HG03095 (cell line): ENCODE measurements at regions not wholly inside any gene's neighbourhood (a gene's known extent, or its start where the extent isn't known, plus 50 kb on each side); places are given as distances from the start of the nearest gene placed in this dataset.
"Not testable (repeated sequence)": the region's sequence is repeated elsewhere in the genome, so short reads cannot be mapped to it uniquely, and the experiment has no call there.

Experiments
- ATAC-seq: cut with Tn5 transposase; IDR thresholded peaks from one replicate; pipeline ENCODE4 v1.9.1; 2021; ENCODE audit warnings: moderate library complexity; ENCODE audit not compliant: unreplicated experiment

DNA sequence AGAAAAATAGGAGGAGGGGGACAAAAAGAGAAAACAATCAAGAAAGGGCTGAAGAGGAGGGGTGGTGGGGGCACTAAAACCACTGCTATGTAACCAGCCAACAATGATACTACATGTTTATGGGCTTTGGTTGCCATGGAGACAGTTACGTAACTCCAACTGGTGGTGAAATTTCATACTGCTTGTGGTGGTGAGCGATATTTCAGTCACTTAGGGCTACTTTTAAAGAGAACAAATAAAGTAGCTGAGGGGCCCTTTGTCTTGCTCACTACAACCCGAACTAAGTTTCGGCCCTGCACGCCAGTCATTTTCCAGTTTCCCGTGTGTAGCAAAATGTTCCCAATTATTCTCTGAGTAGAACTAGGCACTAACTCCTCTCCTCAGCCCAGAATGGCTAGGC lies 275.2 kb upstream of the EDA2R start:
- no peak for ATAC-seq

DNA sequence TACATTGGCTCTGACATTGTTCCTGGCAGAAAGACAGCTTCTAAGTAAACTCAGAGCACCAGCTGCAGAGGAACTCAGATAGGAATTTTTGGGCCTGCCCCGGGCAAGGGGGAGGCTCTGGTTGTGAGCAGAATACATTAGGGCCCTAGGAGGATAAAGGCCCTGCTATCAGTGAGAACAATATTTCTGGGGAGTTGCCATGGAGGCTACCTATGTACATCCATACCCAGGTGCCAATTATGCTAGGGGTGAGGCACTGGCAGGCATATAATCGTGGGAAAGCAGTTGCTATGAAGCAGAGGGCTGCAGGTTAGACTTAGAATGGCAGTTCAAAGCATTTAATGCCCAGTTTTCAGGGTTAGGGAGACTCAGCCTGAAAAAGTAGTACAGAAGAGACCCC lies 273.5 kb upstream of the EDA2R start:
- ATAC-seq = no peak

DNA sequence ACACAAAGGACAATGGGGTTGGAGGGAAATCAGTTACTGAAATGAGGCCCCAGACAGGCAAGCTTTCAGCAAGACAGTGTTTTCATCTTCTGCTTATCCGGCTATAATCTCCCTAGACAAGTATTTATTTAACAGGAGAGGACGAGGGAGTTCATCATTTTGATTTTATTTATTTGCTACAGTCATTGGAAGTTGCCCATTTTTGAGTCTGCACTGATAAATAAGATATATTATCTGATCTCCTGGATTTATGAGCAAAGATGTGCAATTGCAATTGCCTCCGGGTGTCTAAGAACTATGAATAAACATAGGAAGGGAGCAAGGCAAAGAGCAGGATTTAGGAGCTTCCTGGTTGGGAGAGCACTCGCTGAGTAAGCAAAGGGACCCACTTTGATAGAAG lies 263.2 kb upstream of the EDA2R start:
- no peak for ATAC-seq

DNA sequence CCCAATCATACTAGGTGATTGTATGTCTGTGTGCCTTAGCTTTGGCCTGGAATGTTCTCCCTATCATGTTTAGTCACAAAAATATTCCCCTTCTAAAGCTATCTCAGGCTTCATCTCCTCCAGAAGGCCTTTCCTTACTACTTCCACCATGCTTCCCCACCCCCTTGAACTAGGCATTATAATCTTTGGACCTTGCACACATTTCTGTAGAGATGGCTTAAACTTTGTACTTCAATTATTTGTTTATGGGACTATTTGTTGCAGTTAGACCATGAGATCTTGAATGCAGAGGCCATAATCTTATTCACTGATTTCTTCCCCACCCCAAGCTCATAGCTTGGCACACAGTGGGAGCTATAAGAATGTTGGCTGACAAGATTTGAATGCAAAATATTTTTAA lies 262.0 kb upstream of the EDA2R start:
- ATAC-seq = no peak

DNA sequence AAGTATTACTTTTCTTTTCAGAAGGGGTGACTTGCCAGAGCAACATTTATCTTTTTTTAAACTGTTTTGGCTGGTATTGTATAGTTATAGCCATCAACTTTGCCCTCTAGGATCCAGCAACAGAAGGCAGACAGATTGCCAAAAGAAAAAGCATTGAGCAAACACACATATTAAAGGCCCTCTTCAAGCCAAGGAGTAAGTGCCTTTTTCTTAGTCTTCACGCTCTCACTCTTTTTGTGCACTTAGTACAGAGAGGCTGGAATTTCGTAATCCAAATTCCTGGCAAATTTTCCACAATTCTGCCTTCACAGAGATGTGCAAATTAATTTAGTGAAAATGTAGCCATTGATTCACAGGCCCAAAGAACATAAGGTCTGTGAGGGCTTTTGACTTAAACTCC lies 253.1 kb upstream of the EDA2R start:
- no peak for ATAC-seq

DNA sequence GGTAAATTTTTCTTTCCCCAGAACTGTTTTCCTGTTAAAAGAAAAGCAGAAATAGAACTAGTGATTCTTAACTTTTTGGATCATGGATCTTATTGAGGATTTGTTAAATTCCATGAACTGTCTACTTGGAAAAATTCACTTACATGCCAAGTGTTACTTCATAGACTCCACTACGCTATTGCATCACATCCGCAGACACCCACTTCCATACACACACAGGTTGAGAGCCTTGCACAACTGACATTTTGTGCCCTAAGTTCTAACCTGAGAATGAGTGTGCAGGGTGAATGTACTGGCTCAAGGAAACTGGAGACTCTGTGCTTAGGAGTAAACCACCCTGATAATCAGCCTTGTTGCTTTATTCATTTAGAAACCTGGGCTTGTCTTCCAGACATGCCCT lies 250.5 kb upstream of the EDA2R start:
- ATAC-seq = no peak

DNA sequence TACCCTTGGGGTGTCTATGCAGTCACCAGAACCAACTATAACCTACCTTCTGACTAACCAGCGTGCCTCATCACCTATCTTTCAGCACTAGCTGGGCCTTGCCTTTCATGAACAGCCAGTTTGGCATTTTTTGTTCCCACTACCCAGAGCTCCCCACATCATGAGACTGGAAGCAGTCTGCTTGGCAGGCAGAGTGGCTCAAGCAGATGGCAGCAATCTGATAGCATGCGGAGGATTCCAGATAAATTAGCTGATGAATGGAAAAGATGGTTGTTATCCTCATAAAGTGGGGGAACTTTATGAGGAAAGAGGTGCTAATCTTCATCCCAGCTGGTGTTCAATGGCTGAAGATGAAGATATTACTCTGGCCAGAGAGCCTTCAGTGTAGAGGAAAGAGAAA lies 243.2 kb upstream of the EDA2R start:
- no peak for ATAC-seq

DNA sequence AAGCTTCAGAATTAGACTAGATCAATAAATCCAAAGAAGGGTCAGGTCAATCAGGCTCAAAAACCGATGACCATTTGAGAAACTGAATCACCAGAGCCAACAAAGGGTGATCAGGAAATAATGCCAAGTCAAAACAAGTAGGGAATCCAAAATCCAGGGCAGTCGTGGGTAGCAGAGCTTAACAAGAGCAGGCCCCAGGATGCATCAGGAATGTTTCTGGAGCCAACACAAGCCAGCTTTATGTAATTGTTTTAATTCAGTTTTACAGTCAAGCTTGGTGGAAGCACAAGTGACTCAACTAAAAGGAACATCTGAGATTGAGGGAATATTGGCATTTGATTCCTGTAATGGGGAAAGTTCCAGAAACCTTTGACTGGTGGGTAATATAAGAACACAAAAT lies 237.9 kb upstream of the EDA2R start:
- no peak for ATAC-seq

DNA sequence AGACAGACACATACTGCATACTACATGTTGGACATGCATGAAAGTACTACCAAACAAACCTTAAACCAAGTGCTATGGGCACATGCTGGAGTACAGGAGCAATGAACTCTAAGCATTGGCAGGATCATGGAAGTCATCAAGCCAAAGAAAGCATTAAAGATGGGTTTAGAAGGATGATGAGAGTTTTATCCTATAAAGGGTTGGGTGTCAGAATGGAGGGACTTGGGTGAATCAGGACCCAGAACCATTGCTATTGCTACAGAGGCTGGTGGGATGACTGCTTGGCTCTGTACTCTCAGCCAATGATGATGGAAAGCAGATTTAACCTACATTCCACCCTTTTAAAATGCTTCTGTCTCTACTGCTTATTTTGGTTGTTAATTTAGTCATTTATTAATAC lies 233.9 kb upstream of the EDA2R start:
- ATAC-seq = no peak

DNA sequence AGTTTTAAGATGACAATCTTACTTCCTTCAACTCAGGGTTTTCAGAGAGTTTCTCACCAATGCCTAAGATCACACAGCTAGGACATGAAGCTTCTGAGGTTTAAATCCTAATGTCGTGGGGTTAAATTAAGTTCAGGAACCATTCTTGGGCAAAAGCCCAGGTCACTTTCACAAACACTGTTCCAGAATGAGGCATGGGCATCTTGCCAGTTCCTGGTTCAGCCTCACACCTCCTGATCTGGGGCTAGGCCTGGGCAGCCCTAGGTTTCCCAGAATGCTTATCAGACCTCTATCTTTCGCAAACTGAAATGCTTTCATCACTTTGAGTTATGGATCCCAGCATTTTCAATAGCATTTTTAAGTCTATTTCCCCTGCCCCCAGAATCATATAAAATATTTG lies 224.8 kb upstream of the EDA2R start:
- no peak for ATAC-seq

DNA sequence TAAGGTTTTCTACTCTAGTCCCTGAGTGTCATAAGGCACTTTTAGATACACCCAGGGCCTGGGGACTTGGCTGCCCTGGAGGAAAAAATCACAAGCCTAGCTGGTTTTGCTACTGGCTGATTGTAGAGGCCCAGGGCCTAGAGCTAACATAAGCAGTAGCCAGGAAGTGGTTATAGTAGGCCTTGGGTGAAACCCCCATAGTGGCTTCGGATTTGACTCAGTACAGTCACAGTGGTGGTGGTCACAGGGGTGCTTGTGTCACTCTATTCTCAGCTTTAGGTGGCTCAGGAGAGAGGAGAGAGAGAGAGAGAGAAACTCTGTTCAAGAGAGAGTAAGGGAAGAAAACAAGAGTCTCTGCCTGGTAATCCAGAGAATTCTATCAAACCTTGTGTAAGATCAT lies 194.5 kb upstream of the EDA2R start:
- ATAC-seq = peak; percentile 100

DNA sequence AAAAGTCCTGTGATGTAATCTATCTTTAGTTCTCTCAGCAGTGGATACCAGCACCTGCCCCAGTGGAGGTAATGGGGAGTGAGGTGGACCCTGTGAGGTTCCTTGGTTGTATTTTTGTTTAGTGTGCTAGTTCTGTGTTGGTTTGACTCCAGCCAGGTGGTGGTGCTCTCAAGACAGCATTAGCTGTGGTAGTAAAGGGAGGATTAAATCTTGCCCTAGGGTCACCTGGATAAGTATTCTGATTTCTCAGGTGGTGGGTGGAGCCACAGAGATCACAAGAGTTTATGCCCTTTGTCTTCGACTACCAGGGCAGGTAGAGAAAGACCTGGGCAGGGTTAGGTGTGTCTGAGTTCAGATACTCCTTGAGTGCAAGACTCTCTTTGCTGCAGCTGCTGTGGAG lies 176.3 kb upstream of the EDA2R start:
- ATAC-seq = no peak

DNA sequence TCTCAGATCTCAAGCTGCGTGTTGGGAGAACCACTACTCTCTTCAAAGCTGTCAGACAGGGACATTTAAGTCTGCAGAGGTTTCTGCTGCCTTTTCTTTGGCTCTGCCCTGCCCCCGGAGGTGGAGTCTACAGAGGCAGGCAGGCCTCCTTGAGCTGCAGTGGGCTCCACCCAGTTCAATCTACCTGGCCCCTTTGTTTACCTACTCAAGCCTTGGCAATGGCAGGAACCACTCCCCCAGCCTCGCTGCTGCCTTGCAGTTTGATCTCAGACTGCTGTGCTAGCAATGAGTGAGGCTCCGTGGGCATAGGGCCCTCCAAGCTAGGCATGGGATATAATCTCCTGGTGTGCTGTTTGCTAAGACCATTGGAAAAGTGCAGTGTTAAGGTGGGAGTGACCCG lies 155.6 kb upstream of the EDA2R start:
- not testable (repeated sequence) for ATAC-seq

DNA sequence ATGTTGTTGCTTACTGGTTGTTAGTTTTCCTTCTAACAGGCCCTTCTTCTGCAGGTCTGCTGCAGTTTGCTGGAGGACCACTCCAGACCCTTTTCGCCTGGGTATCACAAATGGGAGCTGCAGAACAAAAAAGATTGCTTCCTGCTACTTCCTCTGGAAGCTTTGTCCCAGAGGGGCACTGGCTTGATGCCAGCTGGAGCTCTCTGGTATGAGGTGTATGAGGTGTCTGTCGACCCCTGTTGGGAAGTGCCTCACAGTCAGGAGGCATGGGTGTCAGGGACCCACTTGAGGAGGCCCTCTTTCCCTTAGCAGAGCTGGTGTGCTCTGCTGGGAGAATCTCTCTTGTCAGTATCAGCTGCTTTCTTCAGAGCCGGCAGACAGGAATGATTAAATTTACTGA lies 127.4 kb upstream of the EDA2R start:
- no peak for ATAC-seq

DNA sequence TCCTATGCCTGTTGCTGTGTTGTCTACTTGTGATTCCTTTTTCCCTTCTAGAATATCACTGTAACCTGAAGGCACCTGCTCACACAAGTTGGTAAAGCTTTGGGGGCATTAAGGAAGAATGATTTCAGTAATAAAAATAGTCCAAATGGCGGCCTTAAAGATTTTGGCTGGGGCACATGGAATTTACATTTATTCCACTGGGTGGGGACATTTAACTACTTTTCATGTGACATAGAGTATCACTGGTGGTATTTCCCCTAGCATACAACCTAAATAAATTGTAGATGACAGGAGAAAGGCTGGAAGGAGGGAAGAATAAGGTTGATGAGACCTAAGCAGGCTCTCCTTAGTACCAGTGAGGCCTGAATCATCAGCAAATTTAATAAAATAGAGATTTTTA lies 121.8 kb upstream of the EDA2R start:
- ATAC-seq = no peak

DNA sequence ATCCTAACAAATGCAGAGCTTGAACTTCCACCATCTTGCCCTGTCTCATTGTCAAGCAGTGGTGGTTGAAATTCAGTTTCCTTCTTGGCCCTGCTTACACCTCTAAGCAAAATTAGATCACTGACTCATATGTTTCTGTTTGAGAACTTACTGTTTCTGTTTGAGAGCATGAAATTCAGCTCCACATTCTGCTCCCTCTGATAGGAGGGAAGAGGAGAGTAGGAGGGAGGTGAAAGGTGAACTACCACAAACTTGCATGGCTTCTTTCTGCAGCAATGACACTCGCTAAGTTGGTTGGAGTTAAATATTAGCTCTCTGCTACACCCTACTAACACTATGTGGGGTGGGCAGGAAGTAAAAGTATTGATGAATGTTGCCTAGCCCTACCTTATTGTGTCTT lies 117.8 kb upstream of the EDA2R start:
- ATAC-seq = no peak

DNA sequence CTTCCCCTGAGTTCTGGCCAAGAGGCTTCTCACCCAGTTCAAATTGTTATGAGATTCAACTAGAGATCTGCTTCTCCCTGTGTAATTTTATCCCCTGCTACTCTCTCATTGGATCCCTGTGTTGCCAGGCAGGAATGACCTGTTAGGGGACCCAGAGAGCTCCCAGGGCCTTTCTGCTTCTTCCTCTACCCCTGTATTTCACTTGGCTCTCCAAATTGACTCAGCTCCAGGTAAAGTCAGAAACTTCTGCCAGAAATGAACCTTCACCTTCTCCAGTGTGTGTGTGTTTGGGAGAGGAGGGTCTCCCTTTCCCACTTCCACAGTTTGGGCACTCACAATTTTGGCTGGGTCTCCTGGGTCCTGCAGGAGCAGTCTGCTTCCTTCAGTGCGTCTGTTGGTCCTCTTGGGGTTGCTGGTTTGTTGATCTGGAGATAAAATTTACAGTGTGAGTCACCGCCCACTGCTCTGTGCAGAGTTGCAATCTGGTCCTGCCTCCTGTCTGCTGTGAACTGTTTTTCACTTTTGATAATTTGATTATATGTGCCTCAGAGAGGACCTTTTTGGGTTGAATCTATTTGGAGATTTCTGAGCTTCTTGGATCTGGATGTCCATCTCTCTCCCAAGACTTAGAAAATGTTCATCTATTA lies 112.4 kb upstream of the EDA2R start:
- no peak for ATAC-seq

DNA sequence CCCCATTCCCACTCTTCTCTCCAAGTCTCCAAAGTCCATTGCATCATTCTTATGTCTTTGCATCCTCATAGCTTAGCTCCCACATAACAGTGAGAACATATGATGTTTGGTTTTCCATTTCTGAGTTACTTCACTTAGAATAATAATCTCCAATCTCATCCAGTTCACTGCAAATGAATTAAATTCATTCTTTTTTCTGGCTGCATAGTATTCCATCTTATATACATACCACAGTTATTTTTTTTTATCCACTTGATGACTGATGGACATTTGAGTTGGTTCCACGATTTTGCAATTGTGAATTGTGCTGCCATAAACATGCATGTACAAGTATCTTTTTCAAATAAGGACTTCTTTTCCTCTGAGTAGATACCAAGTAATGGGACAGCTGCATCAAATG lies 105.6 kb upstream of the EDA2R start:
- ATAC-seq = not testable (repeated sequence)

DNA sequence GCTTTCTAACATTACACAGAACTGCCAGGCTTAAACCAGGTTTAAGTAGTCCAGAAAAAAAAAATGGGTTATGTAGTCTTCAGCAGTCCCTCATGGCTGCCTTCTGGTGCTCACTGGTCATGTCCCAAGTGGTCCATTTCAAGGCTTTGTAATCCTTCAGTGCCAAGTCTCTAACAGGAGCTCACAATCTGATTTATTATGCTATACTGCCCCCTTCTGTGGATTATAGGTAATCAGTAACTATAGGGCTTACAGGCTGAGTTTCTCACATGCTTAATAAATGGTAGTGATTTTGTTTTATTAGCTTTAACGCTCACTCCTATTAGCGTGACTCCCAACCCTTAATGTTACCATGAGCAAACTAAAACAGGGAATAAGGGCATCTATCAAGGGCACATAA lies 92.5 kb upstream of the EDA2R start:
- ATAC-seq = no peak

DNA sequence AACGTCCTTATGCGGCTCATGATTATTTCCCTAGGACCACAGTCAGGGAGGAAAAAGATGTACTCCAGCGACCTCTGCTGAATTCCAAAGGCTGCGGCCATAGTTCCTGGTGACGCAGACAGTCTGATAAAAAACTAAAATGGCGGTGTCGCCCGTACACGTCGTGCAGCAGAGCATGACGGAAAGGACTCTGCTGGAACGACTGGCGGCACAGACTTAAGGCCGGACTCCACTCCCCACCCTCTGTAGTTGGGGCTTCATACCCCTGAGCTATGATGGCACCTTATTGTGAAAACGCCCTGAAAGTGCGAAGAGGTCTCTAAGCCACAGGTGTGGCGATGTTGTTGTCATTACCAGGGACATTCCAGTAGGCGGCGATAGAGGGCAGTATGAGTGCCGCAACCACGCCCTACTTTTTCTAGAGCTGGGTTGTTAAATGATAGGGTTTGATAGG lies 90.0 kb upstream of the EDA2R start:
- peak; percentile 71 for ATAC-seq

DNA sequence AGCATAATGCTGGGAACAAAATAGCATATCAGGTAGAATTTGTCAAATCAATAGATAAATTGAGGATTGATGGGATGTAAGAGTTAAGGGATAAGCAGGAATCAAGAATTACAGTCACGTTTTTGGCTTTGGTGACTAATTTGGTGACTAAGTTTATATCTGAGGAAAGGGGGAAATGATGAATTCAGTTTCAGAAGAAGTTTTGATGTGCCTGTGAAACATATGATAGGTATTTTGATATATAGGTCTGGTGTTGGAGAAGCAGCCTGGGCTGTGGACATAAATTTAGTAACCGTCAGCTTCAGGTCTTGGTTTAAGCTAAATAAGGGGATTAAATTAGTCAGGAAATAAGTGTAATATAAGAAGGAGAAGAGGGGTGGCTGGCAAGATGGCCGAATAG lies 79.0 kb upstream of the EDA2R start:
- ATAC-seq = no peak

DNA sequence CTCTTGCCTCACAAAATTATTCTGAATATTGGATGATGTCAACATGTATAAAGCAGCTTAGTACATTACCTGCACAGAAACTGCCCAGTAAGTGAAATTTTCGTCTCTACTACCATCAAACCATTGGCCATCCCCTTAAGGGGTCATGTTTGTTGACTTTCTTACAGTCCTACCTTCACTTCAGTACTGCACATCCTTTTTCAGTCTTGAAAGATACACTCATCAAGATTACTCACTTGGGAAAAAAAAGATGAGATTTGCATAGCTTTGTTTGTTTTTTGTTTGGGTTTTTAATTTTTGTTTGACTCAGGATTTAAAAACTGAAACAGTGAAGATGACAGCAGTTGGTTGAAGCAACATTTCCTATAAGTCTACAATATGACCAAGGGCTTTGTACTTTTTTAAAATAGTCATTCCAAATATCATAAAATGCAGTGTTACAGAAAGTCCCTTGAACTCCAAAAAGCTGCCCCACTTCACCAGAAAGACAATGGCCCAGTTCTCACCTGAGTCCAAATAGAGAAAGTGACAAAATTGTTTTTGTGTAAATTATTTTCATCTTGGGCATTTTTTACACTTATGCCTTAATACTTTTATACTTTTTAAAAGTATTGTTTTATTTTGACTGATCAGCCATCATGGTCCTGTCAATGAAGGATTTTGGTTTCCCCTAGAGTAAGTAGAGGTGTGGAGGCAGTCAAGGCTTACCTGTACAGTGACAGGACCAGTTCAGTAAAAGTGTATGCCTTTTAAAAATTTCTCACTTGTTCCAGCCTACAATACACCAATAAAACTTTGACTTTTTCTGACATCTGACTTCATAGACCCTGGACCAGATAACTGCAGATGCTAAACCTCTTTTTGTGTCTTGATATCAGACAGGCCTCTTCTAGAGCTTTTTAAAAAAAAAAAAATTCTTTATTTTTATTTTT lies 59.7 kb upstream of the EDA2R start:
- ATAC-seq = no peak
